Endodermal cell (in vitro differentiated cells): ENCODE measurements at regions not wholly inside any gene's neighbourhood (a gene's known extent, or its start where the extent isn't known, plus 50 kb on each side); places are given as distances from the start of the nearest gene placed in this dataset.

Source experiments
- DNase-seq: peaks from one replicate; pipeline ENCODE4 v3.0.0-alpha.2; 2017
- H3K27ac ChIP-seq: 2 replicates; pipeline ENCODE4 v1.5.1; 2013; ENCODE audit warnings: mild to moderate bottlenecking, low read depth, low read length, moderate library complexity
- H3K27me3 ChIP-seq: 2 replicates; pipeline ENCODE4 v1.6.1; 2013; ENCODE audit warnings: mild to moderate bottlenecking, low read length, moderate library complexity; ENCODE audit not compliant: insufficient read depth, control insufficient read depth, poor library complexity, severe bottlenecking
- H3K36me3 ChIP-seq: 2 replicates; pipeline ENCODE4 v1.7.0; 2013; ENCODE audit warnings: mild to moderate bottlenecking, low read length, moderate library complexity; ENCODE audit not compliant: control insufficient read depth, insufficient read depth
- H3K4me1 ChIP-seq: one replicate; pipeline ENCODE4 v1.7.0; 2013; ENCODE audit warnings: low read length; ENCODE audit not compliant: control insufficient read depth, insufficient read depth
- H3K4me3 ChIP-seq: 2 replicates; pipeline ENCODE4 v1.5.1; 2013; ENCODE audit warnings: mild to moderate bottlenecking, low read length, moderate library complexity
- H3K9ac ChIP-seq: 2 replicates; pipeline ENCODE4 v1.6.1; 2013; ENCODE audit warnings: mild to moderate bottlenecking, low read length, moderate library complexity; ENCODE audit not compliant: poor library complexity, severe bottlenecking; ENCODE audit errors: extremely low read depth
- H3K9me3 ChIP-seq: 2 replicates; pipeline ENCODE4 v1.6.1; 2013; ENCODE audit warnings: mild to moderate bottlenecking, low read length, moderate library complexity; ENCODE audit not compliant: control insufficient read depth
- H3K27ac Mint-ChIP-seq: 2 replicates; pipeline ENCODE4 v1.8.0; 2020; ENCODE audit warnings: mixed read lengths
- H3K27me3 Mint-ChIP-seq: 2 replicates; pipeline ENCODE4 v1.8.0; 2021; ENCODE audit warnings: mild to moderate bottlenecking, mixed read lengths; ENCODE audit not compliant: insufficient read depth
- H3K36me3 Mint-ChIP-seq: 2 replicates; pipeline ENCODE4 v1.8.0; 2020; ENCODE audit warnings: low read depth, mixed read lengths
- H3K4me1 Mint-ChIP-seq: 2 replicates; pipeline ENCODE4 v1.8.0; 2020; ENCODE audit warnings: mixed read lengths
- H3K4me3 Mint-ChIP-seq: 2 replicates; pipeline ENCODE4 v1.8.0; 2020; ENCODE audit warnings: mild to moderate bottlenecking, moderate library complexity, mixed read lengths
- H3K9me3 Mint-ChIP-seq: 2 replicates; pipeline ENCODE4 v1.8.0; 2020; ENCODE audit warnings: mild to moderate bottlenecking, mixed read lengths
- WGBS, 2 experiments: methylation state at CpG; one replicate each; pipeline versions ENCODE4 v1.1.5 to v1.1.7; 2013; ENCODE audit warnings: missing lambda C conversion rate in 2 of 2, mixed read lengths in 1 of 2; ENCODE audit not compliant: insufficient coverage in 1 of 2, insufficient read length in 1 of 2; 5-methylcytosine and 5-hydroxymethylcytosine counted together
- TF ChIP-seq, protein P1 (sequence below): fragments of 200-600 bp; sonication (generic); conservative IDR thresholded peaks from 2 replicates; pipeline ENCODE4 v1.5.0; 2021; ENCODE audit warnings: antibody characterized with exemption, mild to moderate bottlenecking

DNA sequence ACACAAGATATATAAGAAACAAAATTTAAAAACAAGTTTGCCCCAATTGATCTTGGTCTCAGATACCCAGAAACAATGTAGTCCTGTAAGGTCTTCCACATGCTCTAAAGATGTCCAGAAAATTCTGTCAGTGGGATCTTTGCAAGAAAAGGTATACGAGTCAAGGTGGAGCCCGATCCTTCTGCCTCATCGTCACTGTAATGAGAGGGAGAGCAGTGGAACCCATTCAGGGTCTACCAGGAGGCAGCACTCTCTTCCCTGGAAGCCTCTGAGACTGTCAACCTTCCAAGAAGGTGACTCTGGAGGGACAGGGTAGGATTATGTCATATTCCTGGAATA, 112.8 kb downstream of the JCAD start:
- Histone ChIP-seq H3K9me3 (no peaks in the 10 kb centered on the region), H3K4me1 (no peaks in the 10 kb centered on the region), H3K9ac (no peak overlapping the region), H3K36me3 (no peaks in the 10 kb centered on the region), H3K27me3 (no peaks in the 10 kb centered on the region), H3K27ac (no peak overlapping the region), H3K4me3 (no peak overlapping the region)
- WGBS, 2 experiments, result 92 to 95% methylated on average over 3 of the region's 3 CpGs
- Mint-ChIP-seq H3K27me3 (no peaks in the 10 kb centered on the region), H3K36me3 (no peaks in the 10 kb centered on the region), H3K27ac (no peak overlapping the region), H3K9me3 (no peaks in the 10 kb centered on the region), H3K4me1 (peaks cover 9% of the 10 kb centered on the region), H3K4me3 (no peak overlapping the region)
- TF ChIP-seq, protein P1, sequence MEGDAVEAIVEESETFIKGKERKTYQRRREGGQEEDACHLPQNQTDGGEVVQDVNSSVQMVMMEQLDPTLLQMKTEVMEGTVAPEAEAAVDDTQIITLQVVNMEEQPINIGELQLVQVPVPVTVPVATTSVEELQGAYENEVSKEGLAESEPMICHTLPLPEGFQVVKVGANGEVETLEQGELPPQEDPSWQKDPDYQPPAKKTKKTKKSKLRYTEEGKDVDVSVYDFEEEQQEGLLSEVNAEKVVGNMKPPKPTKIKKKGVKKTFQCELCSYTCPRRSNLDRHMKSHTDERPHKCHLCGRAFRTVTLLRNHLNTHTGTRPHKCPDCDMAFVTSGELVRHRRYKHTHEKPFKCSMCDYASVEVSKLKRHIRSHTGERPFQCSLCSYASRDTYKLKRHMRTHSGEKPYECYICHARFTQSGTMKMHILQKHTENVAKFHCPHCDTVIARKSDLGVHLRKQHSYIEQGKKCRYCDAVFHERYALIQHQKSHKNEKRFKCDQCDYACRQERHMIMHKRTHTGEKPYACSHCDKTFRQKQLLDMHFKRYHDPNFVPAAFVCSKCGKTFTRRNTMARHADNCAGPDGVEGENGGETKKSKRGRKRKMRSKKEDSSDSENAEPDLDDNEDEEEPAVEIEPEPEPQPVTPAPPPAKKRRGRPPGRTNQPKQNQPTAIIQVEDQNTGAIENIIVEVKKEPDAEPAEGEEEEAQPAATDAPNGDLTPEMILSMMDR, result no peak
- no peak for DNase-seq

DNA sequence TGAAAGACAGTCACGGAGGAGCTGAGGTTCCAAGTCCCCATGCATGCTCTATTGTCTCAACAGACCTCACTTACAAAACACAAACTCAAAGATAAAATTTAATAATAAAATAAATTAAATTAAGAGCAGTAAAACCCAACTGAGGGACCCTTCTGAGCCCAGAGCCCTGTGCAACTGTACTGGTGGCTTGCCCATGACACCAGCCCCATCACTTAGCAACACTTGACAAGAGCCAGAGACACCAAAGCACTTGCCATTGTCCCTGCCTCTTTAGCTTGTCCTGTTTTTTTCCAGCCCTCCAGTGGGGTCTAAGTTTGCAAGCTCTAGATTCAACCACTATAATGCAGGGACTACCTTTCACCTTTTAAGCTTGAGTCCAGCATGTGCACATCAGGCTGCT, 117.9 kb downstream of the JCAD start:
- Histone ChIP-seq H3K4me3 (no peak overlapping the region), H3K27me3 (no peaks in the 10 kb centered on the region), H3K9me3 (peaks cover 8% of the 10 kb centered on the region), H3K4me1 (no peaks in the 10 kb centered on the region), H3K27ac (no peak overlapping the region), H3K9ac (no peak overlapping the region), H3K36me3 (no peaks in the 10 kb centered on the region)
- Mint-ChIP-seq H3K4me3 (no peak overlapping the region), H3K27me3 (no peaks in the 10 kb centered on the region), H3K36me3 (no peaks in the 10 kb centered on the region), H3K4me1 (no peaks in the 10 kb centered on the region), H3K27ac (no peak overlapping the region), H3K9me3 (peaks cover 4% of the 10 kb centered on the region)
- DNase-seq, result no peak
- 80% methylated on average over 1 of the region's 1 CpG; no CpG with 5 or more reads in 1 of the 2 experiments for WGBS, 2 experiments
- TF ChIP-seq, protein P1, result no peak

GRCh38 chr10:29932991-29933390, 126.4 kb downstream of the JCAD start:
- H3K27ac Mint-ChIP-seq, result no peak overlapping the region
- Histone ChIP-seq H3K27me3 (no peaks in the 10 kb centered on the region), H3K4me1 (no peaks in the 10 kb centered on the region), H3K4me3 (no peak overlapping the region), H3K36me3 (no peaks in the 10 kb centered on the region), H3K9me3 (peaks cover 14% of the 10 kb centered on the region), H3K9ac (no peak overlapping the region), H3K27ac (no peak overlapping the region)
- TF ChIP-seq, protein P1, result no peak
- no peaks in the 10 kb centered on the region for H3K36me3 Mint-ChIP-seq
- no peak overlapping the region for H3K4me3 Mint-ChIP-seq
- peaks cover 5% of the 10 kb centered on the region for H3K27me3 Mint-ChIP-seq
- H3K9me3 Mint-ChIP-seq, result no peaks in the 10 kb centered on the region
- H3K4me1 Mint-ChIP-seq, result peaks cover 16% of the 10 kb centered on the region
- 90 to 100% methylated on average over 3 to 4 of the region's 4 CpGs for WGBS, 2 experiments
- no peak for DNase-seq
